Esophagus squamous epithelium (tissue), 4 donors: ENCODE measurements at regions not wholly inside any gene's neighbourhood (a gene's known extent, or its start where the extent isn't known, plus 50 kb on each side); places are given as distances from the start of the nearest gene placed in this dataset.

Experiments used
- CTCF ChIP-seq, 6 experiments: fragments of 450-650 bp in 4 of 6; fragments of 200-600 bp in 2 of 6; sonication (generic) in 2 of 6; IDR thresholded peaks; one replicate each; pipeline ENCODE4 v1.5.1; 2016 to 2019; ENCODE audit warnings: antibody characterized with exemption in 6 of 6, mild to moderate bottlenecking in 4 of 6, moderate library complexity in 4 of 6
- POLR2A ChIP-seq, 4 donors: fragments of 450-650 bp; IDR thresholded peaks; one replicate each; pipeline ENCODE4 v1.6.1; 2017; ENCODE audit warnings: antibody characterized with exemption in 4 of 4, mild to moderate bottlenecking in 4 of 4, moderate library complexity in 3 of 4

GRCh38 chr7:131843898-131844331, 287.5 kb upstream of the PODXL start:
- TF ChIP-seq CTCF (IDR thresholded peaks at IDR 0.05), result no peak
- TF ChIP-seq POLR2A (IDR thresholded peaks at IDR 0.05), result no peak
